ENCODE measurements at regions not wholly inside any gene's neighbourhood (a gene's known extent, or its start where the extent isn't known, plus 50 kb on each side); places are given as distances from the start of the nearest gene placed in this dataset.
A peak's percentile ranks its signal among the peaks of the same experiment; 100 is the strongest.
"Not testable (repeated sequence)": the region's sequence is repeated elsewhere in the genome, so short reads cannot be mapped to it uniquely, and the experiment has no call there.

GRCh38 chr12:34218193-34219045 lies 196.1 kb downstream of the ALG10 start:
- peaks cover 3 to 12% (median 4%) of the 10 kb centered on the region in 5 donors for H3K27me3 ChIP-seq (ENCODE audit: control insufficient read depth in 5 of 5, insufficient read depth in 4 of 5, low read length in 5 of 5)
- peak overlapping the region in 3 of 5 donors; percentile 13 to 23 (median 21) for H3K9ac ChIP-seq (ENCODE audit: low read length in 5 of 5)
- H3K4me1 ChIP-seq (ENCODE audit: control insufficient read depth in 5 of 5, insufficient read depth in 5 of 5, low read length in 5 of 5), result peaks cover 0 to 11% (median 9%) of the 10 kb centered on the region in 5 donors
- H3K4me3 ChIP-seq (ENCODE audit: low read depth in 1 of 5, low read length in 5 of 5), result peak overlapping the region; percentile 19 to 63 (median 56)
- H3K36me3 ChIP-seq (ENCODE audit: control insufficient read depth in 5 of 5, insufficient read depth in 5 of 5, low read length in 5 of 5), result no peaks in the 10 kb centered on the region
- no peak overlapping the region for H3K27ac ChIP-seq (ENCODE audit: low read depth, low read length)
- no peaks in the 10 kb centered on the region for H3K9me3 ChIP-seq (ENCODE audit: control insufficient read depth in 5 of 5, low read length in 5 of 5)

GRCh38 chr12:34219046-34219770 lies 196.9 kb downstream of the ALG10 start:
- no peak overlapping the region for H3K27ac ChIP-seq (ENCODE audit: low read depth, low read length)
- peak overlapping the region; percentile 10 to 63 (median 56) for H3K4me3 ChIP-seq (ENCODE audit: low read depth in 1 of 5, low read length in 5 of 5)
- H3K9ac ChIP-seq (ENCODE audit: low read length in 5 of 5), result peak overlapping the region in 2 of 5 donors; percentile 13 to 23
- H3K36me3 ChIP-seq (ENCODE audit: control insufficient read depth in 5 of 5, insufficient read depth in 5 of 5, low read length in 5 of 5), result no peaks in the 10 kb centered on the region
- peaks cover 0 to 11% (median 9%) of the 10 kb centered on the region in 5 donors for H3K4me1 ChIP-seq (ENCODE audit: control insufficient read depth in 5 of 5, insufficient read depth in 5 of 5, low read length in 5 of 5)
- H3K9me3 ChIP-seq (ENCODE audit: control insufficient read depth in 5 of 5, low read length in 5 of 5), result no peaks in the 10 kb centered on the region
- H3K27me3 ChIP-seq (ENCODE audit: control insufficient read depth in 5 of 5, insufficient read depth in 4 of 5, low read length in 5 of 5), result peaks cover 3 to 12% (median 4%) of the 10 kb centered on the region in 5 donors

- not testable (repeated sequence) for H3K9me3 ChIP-seq (ENCODE audit: control insufficient read depth in 5 of 5, low read length in 5 of 5); H3K27ac ChIP-seq (ENCODE audit: low read depth, low read length); H3K36me3 ChIP-seq (ENCODE audit: control insufficient read depth in 5 of 5, insufficient read depth in 5 of 5, low read length in 5 of 5); H3K4me3 ChIP-seq (ENCODE audit: low read depth in 1 of 5, low read length in 5 of 5); H3K9ac ChIP-seq (ENCODE audit: low read length in 5 of 5)
- Histone ChIP-seq H3K4me1 (ENCODE audit: control insufficient read depth in 5 of 5, insufficient read depth in 5 of 5, low read length in 5 of 5) (peaks cover 0 to 11% (median 9%) of the 10 kb centered on the region in 5 donors), H3K27me3 (ENCODE audit: control insufficient read depth in 5 of 5, insufficient read depth in 4 of 5, low read length in 5 of 5) (peaks cover 3 to 12% (median 4%) of the 10 kb centered on the region in 5 donors)
Measured at GRCh38 chr12:34220079-34220478, 197.8 kb downstream of the ALG10 start.

GRCh38 chr12:34223640-34224039 lies 201.3 kb downstream of the ALG10 start:
- Histone ChIP-seq H3K36me3 (ENCODE audit: control insufficient read depth in 5 of 5, insufficient read depth in 5 of 5, low read length in 5 of 5) (no peaks in the 10 kb centered on the region), H3K4me3 (ENCODE audit: low read depth in 1 of 5, low read length in 5 of 5) (no peak overlapping the region), H3K9me3 (ENCODE audit: control insufficient read depth in 5 of 5, low read length in 5 of 5) (peaks cover 0 to 5% (median 0%) of the 10 kb centered on the region in 5 donors), H3K4me1 (ENCODE audit: control insufficient read depth in 5 of 5, insufficient read depth in 5 of 5, low read length in 5 of 5) (peaks cover 0 to 6% (median 4%) of the 10 kb centered on the region in 5 donors), H3K27me3 (ENCODE audit: control insufficient read depth in 5 of 5, insufficient read depth in 4 of 5, low read length in 5 of 5) (peaks cover 2 to 12% (median 4%) of the 10 kb centered on the region in 5 donors), H3K27ac (ENCODE audit: low read depth, low read length) (no peak overlapping the region), H3K9ac (ENCODE audit: low read length in 5 of 5) (no peak overlapping the region)

GRCh38 chr12:34226044-34226443 lies 203.7 kb downstream of the ALG10 start:
- not testable (repeated sequence) for H3K27ac ChIP-seq (ENCODE audit: low read depth, low read length); H3K27me3 ChIP-seq (ENCODE audit: control insufficient read depth in 5 of 5, insufficient read depth in 4 of 5, low read length in 5 of 5); H3K4me3 ChIP-seq (ENCODE audit: low read depth in 1 of 5, low read length in 5 of 5); H3K36me3 ChIP-seq (ENCODE audit: control insufficient read depth in 5 of 5, insufficient read depth in 5 of 5, low read length in 5 of 5); H3K9me3 ChIP-seq (ENCODE audit: control insufficient read depth in 5 of 5, low read length in 5 of 5); H3K4me1 ChIP-seq (ENCODE audit: control insufficient read depth in 5 of 5, insufficient read depth in 5 of 5, low read length in 5 of 5); H3K9ac ChIP-seq (ENCODE audit: low read length in 5 of 5)

GRCh38 chr12:34228046-34228445 lies 205.8 kb downstream of the ALG10 start:
- H3K4me3 ChIP-seq (ENCODE audit: low read depth in 1 of 5, low read length in 5 of 5); H3K27ac ChIP-seq (ENCODE audit: low read depth, low read length); H3K9me3 ChIP-seq (ENCODE audit: control insufficient read depth in 5 of 5, low read length in 5 of 5); H3K36me3 ChIP-seq (ENCODE audit: control insufficient read depth in 5 of 5, insufficient read depth in 5 of 5, low read length in 5 of 5); H3K4me1 ChIP-seq (ENCODE audit: control insufficient read depth in 5 of 5, insufficient read depth in 5 of 5, low read length in 5 of 5); H3K27me3 ChIP-seq (ENCODE audit: control insufficient read depth in 5 of 5, insufficient read depth in 4 of 5, low read length in 5 of 5); H3K9ac ChIP-seq (ENCODE audit: low read length in 5 of 5): not testable (repeated sequence)

GRCh38 chr12:34229033-34229432 lies 206.7 kb downstream of the ALG10 start:
- H3K9me3 ChIP-seq (ENCODE audit: control insufficient read depth in 5 of 5, low read length in 5 of 5); H3K9ac ChIP-seq (ENCODE audit: low read length in 5 of 5); H3K36me3 ChIP-seq (ENCODE audit: control insufficient read depth in 5 of 5, insufficient read depth in 5 of 5, low read length in 5 of 5); H3K27ac ChIP-seq (ENCODE audit: low read depth, low read length); H3K27me3 ChIP-seq (ENCODE audit: control insufficient read depth in 5 of 5, insufficient read depth in 4 of 5, low read length in 5 of 5); H3K4me1 ChIP-seq (ENCODE audit: control insufficient read depth in 5 of 5, insufficient read depth in 5 of 5, low read length in 5 of 5); H3K4me3 ChIP-seq (ENCODE audit: low read depth in 1 of 5, low read length in 5 of 5): not testable (repeated sequence)

- H3K4me3 ChIP-seq (ENCODE audit: low read depth in 1 of 5, low read length in 5 of 5), result no peak overlapping the region
- H3K27me3 ChIP-seq (ENCODE audit: control insufficient read depth in 5 of 5, insufficient read depth in 4 of 5, low read length in 5 of 5), result no peaks in the 10 kb centered on the region
- H3K9me3 ChIP-seq (ENCODE audit: control insufficient read depth in 5 of 5, low read length in 5 of 5), result peaks cover 0 to 3% (median 0%) of the 10 kb centered on the region in 5 donors
- no peaks in the 10 kb centered on the region for H3K36me3 ChIP-seq (ENCODE audit: control insufficient read depth in 5 of 5, insufficient read depth in 5 of 5, low read length in 5 of 5)
- H3K27ac ChIP-seq (ENCODE audit: low read depth, low read length), result no peak overlapping the region
- no peaks in the 10 kb centered on the region for H3K4me1 ChIP-seq (ENCODE audit: control insufficient read depth in 5 of 5, insufficient read depth in 5 of 5, low read length in 5 of 5)
- no peak overlapping the region for H3K9ac ChIP-seq (ENCODE audit: low read length in 5 of 5)
Measured at GRCh38 chr12:34233618-34234017, 211.3 kb downstream of the ALG10 start.

- Histone ChIP-seq H3K9ac (ENCODE audit: low read length in 5 of 5) (no peak overlapping the region), H3K4me3 (ENCODE audit: low read depth in 1 of 5, low read length in 5 of 5) (no peak overlapping the region), H3K27ac (ENCODE audit: low read depth, low read length) (no peak overlapping the region), H3K9me3 (ENCODE audit: control insufficient read depth in 5 of 5, low read length in 5 of 5) (peaks cover 0 to 3% (median 0%) of the 10 kb centered on the region in 5 donors), H3K36me3 (ENCODE audit: control insufficient read depth in 5 of 5, insufficient read depth in 5 of 5, low read length in 5 of 5) (no peaks in the 10 kb centered on the region), H3K4me1 (ENCODE audit: control insufficient read depth in 5 of 5, insufficient read depth in 5 of 5, low read length in 5 of 5) (no peaks in the 10 kb centered on the region), H3K27me3 (ENCODE audit: control insufficient read depth in 5 of 5, insufficient read depth in 4 of 5, low read length in 5 of 5) (no peaks in the 10 kb centered on the region)
Measured at GRCh38 chr12:34236073-34236472, 213.8 kb downstream of the ALG10 start.

- Histone ChIP-seq H3K4me3 (ENCODE audit: low read depth in 1 of 5, low read length in 5 of 5) (no peak overlapping the region), H3K9me3 (ENCODE audit: control insufficient read depth in 5 of 5, low read length in 5 of 5) (no peaks in the 10 kb centered on the region), H3K27ac (ENCODE audit: low read depth, low read length) (no peak overlapping the region), H3K36me3 (ENCODE audit: control insufficient read depth in 5 of 5, insufficient read depth in 5 of 5, low read length in 5 of 5) (no peaks in the 10 kb centered on the region), H3K4me1 (ENCODE audit: control insufficient read depth in 5 of 5, insufficient read depth in 5 of 5, low read length in 5 of 5) (no peaks in the 10 kb centered on the region), H3K27me3 (ENCODE audit: control insufficient read depth in 5 of 5, insufficient read depth in 4 of 5, low read length in 5 of 5) (no peaks in the 10 kb centered on the region), H3K9ac (ENCODE audit: low read length in 5 of 5) (no peak overlapping the region)
Measured at GRCh38 chr12:34244608-34245007, 222.3 kb downstream of the ALG10 start.
